ENCODE measurements at regions not wholly inside any gene's neighbourhood (a gene's known extent, or its start where the extent isn't known, plus 50 kb on each side); places are given as distances from the start of the nearest gene placed in this dataset.
"Not testable (repeated sequence)": the region's sequence is repeated elsewhere in the genome, so short reads cannot be mapped to it uniquely, and the experiment has no call there.

- H3K4me2 ChIP-seq (ENCODE audit: insufficient read depth, low read length, poor library complexity, severe bottlenecking); H3K18ac ChIP-seq (ENCODE audit: low read length); H3K36me3 ChIP-seq (replicated peaks in 1 of 2; ENCODE audit: control insufficient read depth in 2 of 2, insufficient read depth in 2 of 2, low read length in 2 of 2); H3K27ac ChIP-seq (replicated peaks; ENCODE audit: low read length); H3K4me3 ChIP-seq (ENCODE audit: low read length in 2 of 2); H2AFZ ChIP-seq (ENCODE audit: low read length); H4K91ac ChIP-seq (ENCODE audit: low read depth, low read length, poor library complexity); H3K4ac ChIP-seq (ENCODE audit: low read length); H3K27me3 ChIP-seq (ENCODE audit: control insufficient read depth in 3 of 3, insufficient read depth in 3 of 3, low read depth in 1 of 3, low read length in 3 of 3); H3K14ac ChIP-seq (ENCODE audit: low read length); H2BK120ac ChIP-seq (ENCODE audit: low read depth, low read length); H3K23ac ChIP-seq (ENCODE audit: low read depth, low read length, poor library complexity); H4K8ac ChIP-seq (ENCODE audit: low read depth, low read length); H2AK5ac ChIP-seq (ENCODE audit: low read depth, low read length); H3K79me1 ChIP-seq (ENCODE audit: low read depth, low read length); H3K9me3 ChIP-seq (replicated peaks in 1 of 2; ENCODE audit: control insufficient read depth in 2 of 2, insufficient read depth in 1 of 2, low read depth in 1 of 2, low read length in 2 of 2); H3K4me1 ChIP-seq (ENCODE audit: control insufficient read depth in 2 of 2, insufficient read depth in 1 of 2, low read depth in 1 of 2, low read length in 2 of 2); H2BK5ac ChIP-seq (ENCODE audit: low read length); H2BK15ac ChIP-seq (ENCODE audit: low read length); H2BK12ac ChIP-seq (ENCODE audit: low read length); H3K9ac ChIP-seq (ENCODE audit: low read depth, low read length, poor library complexity): not testable (repeated sequence)
- DNase-seq (ENCODE audit: low spot score) = peak; percentile 9
- 100% methylated on average over 4 to 5 of the region's 29 CpGs for WGBS, 2 donors (ENCODE audit: extremely low coverage in 2 of 2, insufficient read length in 2 of 2, insufficient replicate concordance in 1 of 2)
These were observed 230.3 kb downstream of the SHCBP1 start for GRCh38 chr16:46390660-46391462.

GRCh38 chr16:46389561-46390041 is 231.6 kb downstream of the SHCBP1 start:
- H3K9me3 ChIP-seq (replicated peaks in 1 of 2; ENCODE audit: control insufficient read depth in 2 of 2, insufficient read depth in 1 of 2, low read depth in 1 of 2, low read length in 2 of 2); H2BK120ac ChIP-seq (ENCODE audit: low read depth, low read length); H2BK12ac ChIP-seq (ENCODE audit: low read length); H3K4me3 ChIP-seq (ENCODE audit: low read length in 2 of 2); H2AFZ ChIP-seq (ENCODE audit: low read length); H3K4me1 ChIP-seq (ENCODE audit: control insufficient read depth in 2 of 2, insufficient read depth in 1 of 2, low read depth in 1 of 2, low read length in 2 of 2); H4K8ac ChIP-seq (ENCODE audit: low read depth, low read length); H3K27ac ChIP-seq (replicated peaks; ENCODE audit: low read length); H2BK15ac ChIP-seq (ENCODE audit: low read length); H2BK5ac ChIP-seq (ENCODE audit: low read length); H3K14ac ChIP-seq (ENCODE audit: low read length); H3K4ac ChIP-seq (ENCODE audit: low read length); H4K91ac ChIP-seq (ENCODE audit: low read depth, low read length, poor library complexity); H2AK5ac ChIP-seq (ENCODE audit: low read depth, low read length); H3K18ac ChIP-seq (ENCODE audit: low read length); H3K9ac ChIP-seq (ENCODE audit: low read depth, low read length, poor library complexity); H3K79me1 ChIP-seq (ENCODE audit: low read depth, low read length); H3K36me3 ChIP-seq (replicated peaks in 1 of 2; ENCODE audit: control insufficient read depth in 2 of 2, insufficient read depth in 2 of 2, low read length in 2 of 2); H3K23ac ChIP-seq (ENCODE audit: low read depth, low read length, poor library complexity); H3K27me3 ChIP-seq (ENCODE audit: control insufficient read depth in 3 of 3, insufficient read depth in 3 of 3, low read depth in 1 of 3, low read length in 3 of 3); H3K4me2 ChIP-seq (ENCODE audit: insufficient read depth, low read length, poor library complexity, severe bottlenecking): not testable (repeated sequence)
- no CpG with 5 or more reads among the region's 20 CpGs for WGBS, 2 donors (ENCODE audit: extremely low coverage in 2 of 2, insufficient read length in 2 of 2, insufficient replicate concordance in 1 of 2)
- peak; percentile 100 for DNase-seq (ENCODE audit: low spot score)

GRCh38 chr16:46388939-46389491 is 232.2 kb downstream of the SHCBP1 start:
- not testable (repeated sequence) for H3K4ac ChIP-seq (ENCODE audit: low read length); H3K23ac ChIP-seq (ENCODE audit: low read depth, low read length, poor library complexity); H3K9me3 ChIP-seq (replicated peaks in 1 of 2; ENCODE audit: control insufficient read depth in 2 of 2, insufficient read depth in 1 of 2, low read depth in 1 of 2, low read length in 2 of 2); H2BK12ac ChIP-seq (ENCODE audit: low read length); H3K36me3 ChIP-seq (replicated peaks in 1 of 2; ENCODE audit: control insufficient read depth in 2 of 2, insufficient read depth in 2 of 2, low read length in 2 of 2); H3K4me2 ChIP-seq (ENCODE audit: insufficient read depth, low read length, poor library complexity, severe bottlenecking); H3K9ac ChIP-seq (ENCODE audit: low read depth, low read length, poor library complexity); H4K91ac ChIP-seq (ENCODE audit: low read depth, low read length, poor library complexity); H2BK15ac ChIP-seq (ENCODE audit: low read length); H3K27ac ChIP-seq (replicated peaks; ENCODE audit: low read length); H2AK5ac ChIP-seq (ENCODE audit: low read depth, low read length); H3K79me1 ChIP-seq (ENCODE audit: low read depth, low read length); H4K8ac ChIP-seq (ENCODE audit: low read depth, low read length); H3K18ac ChIP-seq (ENCODE audit: low read length); H3K27me3 ChIP-seq (ENCODE audit: control insufficient read depth in 3 of 3, insufficient read depth in 3 of 3, low read depth in 1 of 3, low read length in 3 of 3); H2BK120ac ChIP-seq (ENCODE audit: low read depth, low read length); H3K4me3 ChIP-seq (ENCODE audit: low read length in 2 of 2); DNase-seq (ENCODE audit: low spot score); H3K14ac ChIP-seq (ENCODE audit: low read length); H2BK5ac ChIP-seq (ENCODE audit: low read length); H2AFZ ChIP-seq (ENCODE audit: low read length); H3K4me1 ChIP-seq (ENCODE audit: control insufficient read depth in 2 of 2, insufficient read depth in 1 of 2, low read depth in 1 of 2, low read length in 2 of 2)
- WGBS, 2 donors (ENCODE audit: extremely low coverage in 2 of 2, insufficient read length in 2 of 2, insufficient replicate concordance in 1 of 2) = no CpG with 5 or more reads among the region's 27 CpGs

GRCh38 chr16:46388354-46388753 is 232.8 kb downstream of the SHCBP1 start:
- not testable (repeated sequence) for H2BK12ac ChIP-seq (ENCODE audit: low read length); H3K9me3 ChIP-seq (replicated peaks in 1 of 2; ENCODE audit: control insufficient read depth in 2 of 2, insufficient read depth in 1 of 2, low read depth in 1 of 2, low read length in 2 of 2); H3K4me1 ChIP-seq (ENCODE audit: control insufficient read depth in 2 of 2, insufficient read depth in 1 of 2, low read depth in 1 of 2, low read length in 2 of 2); H3K4me3 ChIP-seq (ENCODE audit: low read length in 2 of 2); H3K36me3 ChIP-seq (replicated peaks in 1 of 2; ENCODE audit: control insufficient read depth in 2 of 2, insufficient read depth in 2 of 2, low read length in 2 of 2); H4K91ac ChIP-seq (ENCODE audit: low read depth, low read length, poor library complexity); H3K27me3 ChIP-seq (ENCODE audit: control insufficient read depth in 3 of 3, insufficient read depth in 3 of 3, low read depth in 1 of 3, low read length in 3 of 3); H3K4me2 ChIP-seq (ENCODE audit: insufficient read depth, low read length, poor library complexity, severe bottlenecking); H3K9ac ChIP-seq (ENCODE audit: low read depth, low read length, poor library complexity); H2BK15ac ChIP-seq (ENCODE audit: low read length); H3K4ac ChIP-seq (ENCODE audit: low read length); DNase-seq (ENCODE audit: low spot score); H2AK5ac ChIP-seq (ENCODE audit: low read depth, low read length); H4K8ac ChIP-seq (ENCODE audit: low read depth, low read length); H3K79me1 ChIP-seq (ENCODE audit: low read depth, low read length); H3K18ac ChIP-seq (ENCODE audit: low read length); H3K23ac ChIP-seq (ENCODE audit: low read depth, low read length, poor library complexity); H2BK5ac ChIP-seq (ENCODE audit: low read length); H3K14ac ChIP-seq (ENCODE audit: low read length); H2BK120ac ChIP-seq (ENCODE audit: low read depth, low read length); H3K27ac ChIP-seq (replicated peaks; ENCODE audit: low read length); H2AFZ ChIP-seq (ENCODE audit: low read length)
- WGBS, 2 donors (ENCODE audit: extremely low coverage in 2 of 2, insufficient read length in 2 of 2, insufficient replicate concordance in 1 of 2) = no CpG with 5 or more reads among the region's 16 CpGs

Measured in neuronal stem cell (in vitro differentiated cells).